WTC11 (cell line): ENCODE measurements at regions not wholly inside any gene's neighbourhood (a gene's known extent, or its start where the extent isn't known, plus 50 kb on each side); places are given as distances from the start of the nearest gene placed in this dataset.

ENCODE experiments used
- ATAC-seq: fragments of 200-7000 bp; cut with Tn5 transposase; 2 replicates; pipeline ENCODE4 v1.10.0; 2021; ENCODE audit warnings: mild to moderate bottlenecking, moderate library complexity
- CTCF ChIA-PET: fragments of 300-600 bp; sonication (Branson Sonifier 250); formaldehyde crosslinking; loops from one replicate; lab custom pipeline; 2021; ENCODE audit warnings: antibody characterized with exemption; lab: Charles Lee
- POLR2A ChIA-PET: fragments of 350-600 bp; sonication (Branson Sonifier 250); formaldehyde crosslinking; loops from one replicate; lab custom pipeline; 2021; ENCODE audit warnings: antibody characterized with exemption; lab: Charles Lee
- DNase-seq: peaks from one replicate; pipeline ENCODE4 v3.0.0; 2021; ENCODE audit warnings: low spot score
- H3K27ac Mint-ChIP-seq: 2 replicates; pipeline ENCODE4 v1.8.0; 2021; ENCODE audit warnings: mixed read lengths
- H3K27me3 Mint-ChIP-seq: 2 replicates; pipeline ENCODE4 v1.8.0; 2021; ENCODE audit warnings: low read depth, mild to moderate bottlenecking, moderate library complexity, mixed read lengths
- H3K36me3 Mint-ChIP-seq: 2 replicates; pipeline ENCODE4 v1.8.0; 2021; ENCODE audit warnings: mixed read lengths
- H3K4me1 Mint-ChIP-seq: 2 replicates; pipeline ENCODE4 v1.8.0; 2022; ENCODE audit warnings: mixed read lengths
- H3K4me3 Mint-ChIP-seq: 2 replicates; pipeline ENCODE4 v1.8.0; 2021; ENCODE audit warnings: mild to moderate bottlenecking, moderate library complexity, mixed read lengths
- H3K9me3 Mint-ChIP-seq: 2 replicates; pipeline ENCODE4 v1.8.0; 2021; ENCODE audit warnings: mixed read lengths
- ATF1 ChIP-seq: sonication (generic); formaldehyde crosslinking; IDR thresholded peaks from 2 replicates; pipeline ENCODE4 v1.8.1; 2023; ENCODE audit warnings: mild to moderate bottlenecking, moderate library complexity, missing genetic modification reagents
- CTCF ChIP-seq: fragments of 200-600 bp; IDR thresholded peaks from 2 replicates; pipeline ENCODE4 v1.8.0; 2022; ENCODE audit warnings: antibody characterized with exemption
- E2F1 ChIP-seq: sonication (generic); formaldehyde crosslinking; IDR thresholded peaks from 2 replicates; pipeline ENCODE4 v1.8.0; 2022; ENCODE audit warnings: mild to moderate bottlenecking, missing genetic modification reagents
- E2F5 ChIP-seq: sonication (generic); formaldehyde crosslinking; IDR thresholded peaks from 2 replicates; pipeline ENCODE4 v1.8.1; 2022; ENCODE audit warnings: mild to moderate bottlenecking, moderate library complexity, missing genetic modification reagents
- FOXJ3 ChIP-seq: sonication (generic); formaldehyde crosslinking; IDR thresholded peaks from 2 replicates; pipeline ENCODE4 v1.9.0; 2021; ENCODE audit warnings: missing genetic modification reagents, mild to moderate bottlenecking, borderline replicate concordance
- FOXP1 ChIP-seq: sonication (generic); formaldehyde crosslinking; IDR thresholded peaks from 2 replicates; pipeline ENCODE4 v1.8.0; 2022; ENCODE audit warnings: missing genetic modification reagents, mild to moderate bottlenecking, moderate library complexity, borderline replicate concordance
- JAZF1 ChIP-seq: fragments of 250-450 bp; sonication (Bioruptor Pico); IDR thresholded peaks from 2 replicates; pipeline ENCODE4 v1.9.0; 2021; ENCODE audit warnings: moderate library complexity, mild to moderate bottlenecking, inconsistent platforms
- JUN ChIP-seq: sonication (generic); formaldehyde crosslinking; IDR thresholded peaks from 2 replicates; pipeline ENCODE4 v1.8.0; 2023; ENCODE audit warnings: mild to moderate bottlenecking, missing genetic modification reagents
- KAT7 ChIP-seq: sonication (generic); formaldehyde crosslinking; IDR thresholded peaks from 2 replicates; pipeline ENCODE4 v1.8.1; 2023; ENCODE audit warnings: missing genetic modification reagents, mild to moderate bottlenecking, borderline replicate concordance
- MAX ChIP-seq: sonication (generic); formaldehyde crosslinking; IDR thresholded peaks from 2 replicates; pipeline ENCODE4 v1.8.0; 2022; ENCODE audit warnings: mild to moderate bottlenecking, missing genetic modification reagents
- MLX ChIP-seq: sonication (generic); formaldehyde crosslinking; IDR thresholded peaks from 2 replicates; pipeline ENCODE4 v1.8.1; 2023; ENCODE audit warnings: mild to moderate bottlenecking, missing genetic modification reagents, moderate library complexity
- NFYB ChIP-seq: sonication (generic); formaldehyde crosslinking; conservative IDR thresholded peaks from 2 replicates; pipeline ENCODE4 v1.8.0; 2022; ENCODE audit warnings: low read depth, missing genetic modification reagents
- NR1H2 ChIP-seq: sonication (generic); formaldehyde crosslinking; IDR thresholded peaks from 2 replicates; pipeline ENCODE4 v1.9.0; 2021; ENCODE audit warnings: mild to moderate bottlenecking, moderate library complexity, missing genetic modification reagents
- SMAD3 ChIP-seq: sonication (generic); formaldehyde crosslinking; IDR thresholded peaks from 2 replicates; pipeline ENCODE4 v1.8.0; 2022; ENCODE audit warnings: missing genetic modification reagents, mild to moderate bottlenecking, borderline replicate concordance
- SMAD4 ChIP-seq: sonication (generic); formaldehyde crosslinking; IDR thresholded peaks from 2 replicates; pipeline ENCODE4 v1.8.0; 2022; ENCODE audit warnings: mild to moderate bottlenecking, missing genetic modification reagents
- SP1 ChIP-seq: sonication (generic); formaldehyde crosslinking; conservative IDR thresholded peaks from 2 replicates; pipeline ENCODE4 v1.8.1; 2022; ENCODE audit warnings: missing genetic modification reagents
- TCF7 ChIP-seq: sonication (generic); formaldehyde crosslinking; IDR thresholded peaks from 2 replicates; pipeline ENCODE4 v1.8.0; 2022; ENCODE audit warnings: mild to moderate bottlenecking, low read depth, missing genetic modification reagents, moderate library complexity
- TEAD4 ChIP-seq: sonication (generic); formaldehyde crosslinking; IDR thresholded peaks from 2 replicates; pipeline ENCODE4 v1.8.0; 2022; ENCODE audit warnings: mild to moderate bottlenecking, missing genetic modification reagents
- USF1 ChIP-seq: sonication (generic); formaldehyde crosslinking; IDR thresholded peaks from 2 replicates; pipeline ENCODE4 v1.8.0; 2022; ENCODE audit warnings: mild to moderate bottlenecking, missing genetic modification reagents
- USF2 ChIP-seq: sonication (generic); formaldehyde crosslinking; IDR thresholded peaks from 2 replicates; pipeline ENCODE4 v1.8.1; 2023; ENCODE audit warnings: mild to moderate bottlenecking, missing genetic modification reagents, moderate library complexity
- ZNF138 ChIP-seq: sonication (generic); formaldehyde crosslinking; conservative IDR thresholded peaks from 2 replicates; pipeline ENCODE4 v1.8.1; 2022; ENCODE audit warnings: mild to moderate bottlenecking, moderate library complexity, missing genetic modification reagents
- ZNF232 ChIP-seq: sonication (generic); formaldehyde crosslinking; IDR thresholded peaks from 2 replicates; pipeline ENCODE4 v1.8.0; 2022; ENCODE audit warnings: mild to moderate bottlenecking, missing genetic modification reagents
- ZNF512 ChIP-seq: sonication (generic); formaldehyde crosslinking; IDR thresholded peaks from 2 replicates; pipeline ENCODE4 v1.8.1; 2022; ENCODE audit warnings: missing genetic modification reagents, borderline replicate concordance

- TF ChIP-seq SMAD3 (CRISPR knock-in tag) (no peak), JUN (no peak), USF2 (no peak), SP1 (CRISPR knock-in tag) (no peak), ZNF232 (no peak), ZNF512 (no peak), NFYB (CRISPR knock-in tag) (no peak), MAX (CRISPR knock-in tag) (no peak), FOXP1 (no peak)
These were observed 143.8 kb upstream of the SLC13A1 start (continued) for GRCh38 chr7:123343611-123344010.

GRCh38 chr7:123341102-123341501, 141.3 kb upstream of the SLC13A1 start:
- no peak for ATAC-seq
- Mint-ChIP-seq H3K9me3 (peaks cover 10% of the 10 kb centered on the region; the same call in 1 of the 2 replicates), H3K27ac (no peak overlapping the region), H3K27me3 (no peaks in the 10 kb centered on the region), H3K36me3 (no peaks in the 10 kb centered on the region), H3K4me1 (no peaks in the 10 kb centered on the region), H3K4me3 (no peak overlapping the region)
- no peak for DNase-seq
- POLR2A ChIA-PET = no interaction called here
- TF ChIP-seq ATF1 = no peak
- TF ChIP-seq MAX (CRISPR knock-in tag) = no peak
- TF ChIP-seq ZNF138 = no peak
- TF ChIP-seq KAT7 (CRISPR knock-in tag) = no peak
- TF ChIP-seq TEAD4 (CRISPR knock-in tag) = no peak
- no peak for TF ChIP-seq JAZF1 (CRISPR knock-in tag)
- no peak for TF ChIP-seq CTCF
- no peak for TF ChIP-seq E2F5 (CRISPR knock-in tag)
- TF ChIP-seq SP1 (CRISPR knock-in tag) = no peak
- TF ChIP-seq SMAD4 (CRISPR knock-in tag) = no peak
- TF ChIP-seq USF1 (CRISPR knock-in tag) = no peak
- no peak for TF ChIP-seq NR1H2
- TF ChIP-seq FOXJ3 (CRISPR knock-in tag) = no peak
- TF ChIP-seq E2F1 (CRISPR knock-in tag) = no peak
- TF ChIP-seq TCF7 (CRISPR knock-in tag) = no peak
- TF ChIP-seq MLX (CRISPR knock-in tag) = no peak
- CTCF ChIA-PET = no interaction called here
